ENCODE measurements at regions not wholly inside any gene's neighbourhood (a gene's known extent, or its start where the extent isn't known, plus 50 kb on each side); places are given as distances from the start of the nearest gene placed in this dataset.

DNA sequence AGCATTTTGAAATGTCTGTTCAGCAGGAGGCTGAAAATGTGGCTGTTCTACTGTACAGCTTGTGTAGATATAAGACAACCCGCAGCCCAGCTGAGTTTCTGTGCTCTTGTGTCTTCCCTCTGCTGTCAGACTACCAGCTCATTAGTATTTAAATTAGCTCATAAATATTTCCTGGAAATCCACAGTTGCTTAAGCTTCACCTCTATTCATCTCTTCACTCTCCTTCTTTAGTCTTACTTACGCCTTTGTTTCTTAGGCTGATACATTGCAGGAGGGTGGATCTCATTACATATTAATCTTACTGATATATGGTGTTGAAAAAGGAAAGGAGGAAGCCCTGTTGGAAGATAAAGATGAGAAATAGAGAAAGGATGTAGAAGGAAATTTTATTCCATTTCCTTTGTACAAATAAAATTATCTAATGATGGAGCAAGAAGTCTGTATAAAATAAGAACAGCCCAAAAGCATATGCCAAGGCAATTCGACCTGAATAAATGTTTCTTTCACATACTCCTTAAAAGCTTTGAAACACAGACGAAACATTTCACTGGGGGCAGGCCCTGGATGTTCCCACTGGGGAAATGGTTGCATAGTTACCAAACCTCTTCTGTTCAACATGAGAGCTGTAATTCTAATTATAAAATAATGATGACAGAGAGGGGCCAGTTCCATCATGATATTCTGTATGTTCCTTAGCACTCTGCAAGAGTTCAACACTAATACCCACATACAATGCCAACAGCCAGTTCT lies 111.8 kb upstream of the APC start:
- no peaks in the 10 kb centered on the region for H3K4me1 ChIP-seq (ENCODE audit: control insufficient read depth in 1 of 2, extremely low read depth in 1 of 2, insufficient read depth in 2 of 2, low read length in 2 of 2)
- Mint-ChIP-seq H3K4me3 (no peak overlapping the region), H3K27ac (no peak overlapping the region), H3K9me3 (no peaks in the 10 kb centered on the region), H3K4me1 (no peaks in the 10 kb centered on the region), H3K27me3 (peaks cover 36 to 61% of the 10 kb centered on the region in 2 donors), H3K36me3 (no peaks in the 10 kb centered on the region)
- no peaks in the 10 kb centered on the region for H3K36me3 ChIP-seq (ENCODE audit: control insufficient read depth in 2 of 2, extremely low read depth in 1 of 2, insufficient read depth in 1 of 2, low read length in 1 of 2)
- DNase-seq (no peak), ATAC-seq (replicated peaks in 1 of 4) (no peak)
- H3K27me3 ChIP-seq (replicated peaks in 1 of 2; ENCODE audit: control insufficient read depth in 2 of 2, extremely low read depth in 1 of 2, insufficient read depth in 2 of 2, low read length in 1 of 2): peaks cover 0 to 3% of the 10 kb centered on the region in 2 experiments
- H3K9me3 ChIP-seq: no peaks in the 10 kb centered on the region
- H3K4me3 ChIP-seq (ENCODE audit: control insufficient read depth in 1 of 2, extremely low read depth in 1 of 2, low read length in 1 of 2): no peak overlapping the region
- POLR2A ChIA-PET: no interaction called here
- H3K27ac ChIP-seq (ENCODE audit: low read length): no peak overlapping the region
- WGBS (ENCODE audit: insufficient coverage): no CpG with 5 or more reads among the region's 4 CpGs
- CTCF ChIA-PET: no interaction called here

DNA sequence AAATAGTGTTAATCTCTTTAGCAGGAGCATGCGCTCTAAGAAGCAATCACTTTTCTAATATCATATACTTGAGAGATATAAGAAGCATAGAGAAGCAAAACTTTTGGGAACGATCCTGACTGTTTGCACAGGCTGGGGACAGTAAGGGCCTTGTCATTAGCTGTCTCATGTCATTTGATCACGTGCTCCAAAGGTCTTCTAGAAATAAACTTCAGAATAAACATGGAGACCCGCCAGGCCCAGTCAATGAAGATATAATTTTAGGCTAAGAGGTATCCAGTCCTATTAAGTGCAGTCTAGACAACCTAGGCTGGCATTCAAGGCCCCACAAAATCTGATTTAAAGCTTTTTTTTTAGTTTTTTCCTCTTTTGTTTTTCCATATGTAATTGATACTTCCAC lies 111.0 kb upstream of the APC start:
- ChIA-PET POLR2A (no interaction called here), CTCF (no interaction called here)
- Mint-ChIP-seq H3K4me1 (no peaks in the 10 kb centered on the region), H3K36me3 (no peaks in the 10 kb centered on the region), H3K27ac (no peak overlapping the region), H3K27me3 (peaks cover 38 to 62% of the 10 kb centered on the region in 2 donors), H3K9me3 (peaks cover under 1 to 3% (median under 1%) of the 10 kb centered on the region in 3 donors), H3K4me3 (no peak overlapping the region)
- DNase-seq (no peak), ATAC-seq (replicated peaks in 1 of 4) (no peak)
- Histone ChIP-seq H3K27me3 (replicated peaks in 1 of 2; ENCODE audit: control insufficient read depth in 2 of 2, extremely low read depth in 1 of 2, insufficient read depth in 2 of 2, low read length in 1 of 2) (peaks cover 0 to 3% of the 10 kb centered on the region in 2 experiments), H3K36me3 (ENCODE audit: control insufficient read depth in 2 of 2, extremely low read depth in 1 of 2, insufficient read depth in 1 of 2, low read length in 1 of 2) (no peaks in the 10 kb centered on the region), H3K4me3 (ENCODE audit: control insufficient read depth in 1 of 2, extremely low read depth in 1 of 2, low read length in 1 of 2) (no peak overlapping the region), H3K9me3 (no peaks in the 10 kb centered on the region), H3K4me1 (ENCODE audit: control insufficient read depth in 1 of 2, extremely low read depth in 1 of 2, insufficient read depth in 2 of 2, low read length in 2 of 2) (no peaks in the 10 kb centered on the region), H3K27ac (ENCODE audit: low read length) (no peak overlapping the region)
- no CpG with 5 or more reads among the region's 4 CpGs for WGBS (ENCODE audit: insufficient coverage)

DNA sequence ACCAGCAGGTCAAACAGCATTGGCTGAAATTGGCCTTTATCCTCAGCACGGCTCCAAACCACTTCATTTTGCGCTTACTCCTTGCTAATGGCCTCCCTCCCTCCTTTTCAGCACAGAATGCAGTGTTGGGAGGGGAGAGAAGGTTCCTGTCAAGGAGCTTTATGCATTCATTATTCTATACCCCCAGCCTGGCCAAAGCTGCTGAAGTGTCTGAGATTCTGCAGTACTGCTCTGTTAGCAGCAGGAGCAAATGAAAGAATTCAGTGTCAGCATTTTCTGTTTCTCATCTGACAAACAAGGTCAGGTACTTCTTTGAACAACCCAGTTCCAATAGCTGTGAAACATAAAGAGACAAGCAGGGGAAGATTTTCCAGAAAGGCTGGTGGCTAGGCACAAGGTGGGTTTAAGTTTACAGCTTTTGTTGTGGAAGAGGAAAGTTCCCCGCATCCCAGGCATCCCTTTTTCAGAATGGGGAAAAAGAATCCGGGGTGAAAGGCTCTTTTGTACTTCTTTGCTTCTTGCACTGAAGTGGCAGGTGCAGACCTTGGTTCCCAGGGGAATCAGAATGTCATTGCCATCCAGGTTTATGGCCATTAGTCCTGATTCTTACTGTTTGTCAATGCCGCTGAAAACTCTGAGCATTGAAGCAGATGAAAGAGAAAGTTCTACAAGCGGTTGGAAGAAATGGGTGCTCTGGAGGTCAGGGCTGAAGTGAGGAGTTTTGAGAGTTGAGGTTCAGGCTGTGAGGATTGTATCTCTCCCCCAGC lies 109.3 kb upstream of the APC start:
- peaks cover 8 to 16% (median 15%) of the 10 kb centered on the region in 3 donors for H3K9me3 Mint-ChIP-seq
- Histone ChIP-seq H3K4me1 (ENCODE audit: control insufficient read depth in 1 of 2, extremely low read depth in 1 of 2, insufficient read depth in 2 of 2, low read length in 2 of 2) (no peaks in the 10 kb centered on the region), H3K27me3 (replicated peaks in 1 of 2; ENCODE audit: control insufficient read depth in 2 of 2, extremely low read depth in 1 of 2, insufficient read depth in 2 of 2, low read length in 1 of 2) (peaks cover 0 to 3% of the 10 kb centered on the region in 2 experiments), H3K27ac (ENCODE audit: low read length) (no peak overlapping the region), H3K4me3 (ENCODE audit: control insufficient read depth in 1 of 2, extremely low read depth in 1 of 2, low read length in 1 of 2) (no peak overlapping the region), H3K36me3 (ENCODE audit: control insufficient read depth in 2 of 2, extremely low read depth in 1 of 2, insufficient read depth in 1 of 2, low read length in 1 of 2) (no peaks in the 10 kb centered on the region), H3K9me3 (no peaks in the 10 kb centered on the region)
- no peak overlapping the region for H3K4me3 Mint-ChIP-seq
- H3K27ac Mint-ChIP-seq: no peak overlapping the region
- no peaks in the 10 kb centered on the region for H3K36me3 Mint-ChIP-seq
- DNase-seq (no peak), ATAC-seq (replicated peaks in 1 of 4) (no peak)
- ChIA-PET CTCF (no interaction called here), POLR2A (no interaction called here)
- H3K27me3 Mint-ChIP-seq: peaks cover 38 to 68% of the 10 kb centered on the region in 2 donors
- no peaks in the 10 kb centered on the region for H3K4me1 Mint-ChIP-seq
- WGBS (ENCODE audit: insufficient coverage): no CpG with 5 or more reads among the region's 6 CpGs

DNA sequence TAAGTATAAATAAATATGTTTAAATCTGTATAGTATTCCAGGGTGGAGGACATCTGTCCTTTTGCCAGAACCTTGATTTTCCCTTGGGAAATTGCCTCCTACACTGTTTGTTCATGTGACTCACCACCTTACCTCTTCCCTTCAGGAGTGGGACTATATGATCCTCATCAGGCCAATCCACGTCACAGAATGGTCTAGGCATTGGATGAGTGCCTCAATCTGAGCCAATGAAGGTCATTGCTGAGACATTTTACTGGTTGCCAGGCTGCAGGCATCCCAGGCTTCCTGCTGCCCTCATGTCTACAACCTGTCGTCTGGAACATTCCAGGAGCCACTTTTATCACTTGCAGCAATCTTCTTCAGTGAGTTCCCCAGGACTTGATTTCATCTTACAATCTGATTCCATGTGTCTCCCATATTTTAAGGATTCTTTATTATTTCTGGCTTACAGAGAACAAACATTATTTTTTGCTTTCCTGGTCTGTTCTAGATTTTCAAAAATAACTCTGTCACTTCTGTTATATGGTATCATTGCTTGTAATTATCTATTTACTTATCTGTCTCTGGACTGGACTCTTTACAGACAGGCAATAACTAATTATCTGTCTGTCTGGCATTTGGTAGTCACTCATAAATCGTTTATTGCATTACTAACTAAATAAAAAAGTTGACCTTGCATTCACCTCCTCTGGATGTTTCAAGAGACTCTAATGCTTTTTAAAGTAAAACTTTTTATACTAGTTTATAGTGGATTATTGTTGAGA lies 107.3 kb upstream of the APC start:
- no peaks in the 10 kb centered on the region for H3K36me3 ChIP-seq (ENCODE audit: control insufficient read depth in 2 of 2, extremely low read depth in 1 of 2, insufficient read depth in 1 of 2, low read length in 1 of 2)
- H3K4me1 ChIP-seq (ENCODE audit: control insufficient read depth in 1 of 2, extremely low read depth in 1 of 2, insufficient read depth in 2 of 2, low read length in 2 of 2): no peaks in the 10 kb centered on the region
- H3K4me3 Mint-ChIP-seq: no peak overlapping the region
- ChIA-PET CTCF (no interaction called here), POLR2A (no interaction called here)
- no peak overlapping the region for H3K27ac ChIP-seq (ENCODE audit: low read length)
- ATAC-seq (replicated peaks in 1 of 4): no peak
- H3K4me3 ChIP-seq (ENCODE audit: control insufficient read depth in 1 of 2, extremely low read depth in 1 of 2, low read length in 1 of 2): no peak overlapping the region
- H3K9me3 ChIP-seq: no peaks in the 10 kb centered on the region
- no peaks in the 10 kb centered on the region for H3K36me3 Mint-ChIP-seq
- peaks cover 8 to 20% (median 17%) of the 10 kb centered on the region in 3 donors for H3K9me3 Mint-ChIP-seq
- WGBS (ENCODE audit: insufficient coverage): 54% methylated on average over 2 of the region's 3 CpGs
- no peaks in the 10 kb centered on the region for H3K4me1 Mint-ChIP-seq
- DNase-seq: no peak
- peaks cover 31 to 59% of the 10 kb centered on the region in 2 donors for H3K27me3 Mint-ChIP-seq
- no peak overlapping the region for H3K27ac Mint-ChIP-seq
- H3K27me3 ChIP-seq (replicated peaks in 1 of 2; ENCODE audit: control insufficient read depth in 2 of 2, extremely low read depth in 1 of 2, insufficient read depth in 2 of 2, low read length in 1 of 2): peaks cover 0 to 3% of the 10 kb centered on the region in 2 experiments

DNA sequence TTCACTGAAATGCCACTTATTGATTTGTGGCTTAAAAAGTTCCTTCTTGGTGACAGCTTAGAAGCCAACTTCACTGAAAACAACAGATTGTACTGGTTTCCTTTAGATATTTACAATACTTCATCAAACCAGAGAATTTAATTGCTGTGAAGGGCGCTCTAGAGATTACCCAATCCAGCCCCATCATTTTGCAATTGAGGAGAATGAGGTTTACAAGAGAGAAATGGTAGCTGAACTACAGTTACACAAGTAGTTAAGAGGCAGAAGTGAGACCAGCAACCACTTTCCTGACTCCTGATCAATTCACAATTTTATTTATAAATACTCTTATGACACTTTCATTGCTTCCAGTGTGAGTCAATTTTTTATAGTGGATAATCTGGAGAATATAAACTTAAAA lies 103.5 kb upstream of the APC start:
- H3K4me1 Mint-ChIP-seq: no peaks in the 10 kb centered on the region
- no peaks in the 10 kb centered on the region for H3K9me3 ChIP-seq
- H3K27me3 ChIP-seq (replicated peaks in 1 of 2; ENCODE audit: control insufficient read depth in 2 of 2, extremely low read depth in 1 of 2, insufficient read depth in 2 of 2, low read length in 1 of 2): peaks cover 0 to 2% of the 10 kb centered on the region in 2 experiments
- H3K9me3 Mint-ChIP-seq: peaks cover 8 to 20% (median 17%) of the 10 kb centered on the region in 3 donors
- H3K4me3 ChIP-seq (ENCODE audit: control insufficient read depth in 1 of 2, extremely low read depth in 1 of 2, low read length in 1 of 2): no peak overlapping the region
- CTCF ChIA-PET: interaction anchor here in 1 of 2 donors (0.6 kb wide), 1 partner anchor 173 kb away, joined by 3 read pairs; no protein-coding TSS in a partner anchor
- no peaks in the 10 kb centered on the region for H3K4me1 ChIP-seq (ENCODE audit: control insufficient read depth in 1 of 2, extremely low read depth in 1 of 2, insufficient read depth in 2 of 2, low read length in 2 of 2)
- no peak for DNase-seq
- H3K36me3 ChIP-seq (ENCODE audit: control insufficient read depth in 2 of 2, extremely low read depth in 1 of 2, insufficient read depth in 1 of 2, low read length in 1 of 2): no peaks in the 10 kb centered on the region
- H3K27ac ChIP-seq (ENCODE audit: low read length): no peak overlapping the region
- no peaks in the 10 kb centered on the region for H3K36me3 Mint-ChIP-seq
- no peak overlapping the region for H3K4me3 Mint-ChIP-seq
- no peak overlapping the region for H3K27ac Mint-ChIP-seq
- peaks cover 28 to 39% of the 10 kb centered on the region in 2 donors for H3K27me3 Mint-ChIP-seq
- no peak for ATAC-seq (replicated peaks in 1 of 4)
- POLR2A ChIA-PET: no interaction called here
- WGBS (ENCODE audit: insufficient coverage): no CpG with 5 or more reads among the region's 1 CpG

DNA sequence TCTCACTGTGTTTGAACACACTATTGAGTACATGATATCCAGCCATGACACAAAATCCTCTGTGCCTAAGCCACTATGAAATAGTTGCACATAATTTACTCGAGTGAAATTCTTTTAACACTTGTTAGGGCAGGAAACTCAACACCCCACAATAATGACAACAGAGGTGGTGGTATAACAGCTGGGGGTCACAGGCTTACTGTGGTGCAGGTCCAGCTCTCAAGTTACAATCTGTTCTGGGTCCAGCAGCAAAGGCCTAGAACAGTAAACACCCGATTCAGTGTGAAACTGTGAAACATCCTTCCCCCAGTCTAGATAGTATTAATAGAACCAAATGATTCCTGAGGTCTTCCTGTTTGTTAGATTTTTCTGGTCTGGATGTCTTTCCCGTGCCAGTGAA lies 102.9 kb upstream of the APC start:
- Mint-ChIP-seq H3K4me1 (no peaks in the 10 kb centered on the region), H3K9me3 (peaks cover 8 to 20% (median 17%) of the 10 kb centered on the region in 3 donors), H3K27ac (no peak overlapping the region), H3K27me3 (peaks cover 23 to 38% of the 10 kb centered on the region in 2 donors), H3K4me3 (no peak overlapping the region), H3K36me3 (no peaks in the 10 kb centered on the region)
- ChIA-PET POLR2A (no interaction called here), CTCF (no interaction called here)
- no peaks in the 10 kb centered on the region for H3K4me1 ChIP-seq (ENCODE audit: control insufficient read depth in 1 of 2, extremely low read depth in 1 of 2, insufficient read depth in 2 of 2, low read length in 2 of 2)
- H3K27me3 ChIP-seq (replicated peaks in 1 of 2; ENCODE audit: control insufficient read depth in 2 of 2, extremely low read depth in 1 of 2, insufficient read depth in 2 of 2, low read length in 1 of 2): no peaks in the 10 kb centered on the region
- WGBS (ENCODE audit: insufficient coverage): 43% methylated on average over 1 of the region's 3 CpGs
- H3K27ac ChIP-seq (ENCODE audit: low read length): no peak overlapping the region
- ATAC-seq (replicated peaks in 1 of 4) (no peak), DNase-seq (no peak)
- H3K9me3 ChIP-seq: no peaks in the 10 kb centered on the region
- no peak overlapping the region for H3K4me3 ChIP-seq (ENCODE audit: control insufficient read depth in 1 of 2, extremely low read depth in 1 of 2, low read length in 1 of 2)
- H3K36me3 ChIP-seq (ENCODE audit: control insufficient read depth in 2 of 2, extremely low read depth in 1 of 2, insufficient read depth in 1 of 2, low read length in 1 of 2): no peaks in the 10 kb centered on the region

Data from T-cell (primary cell).